ENCODE measurements at regions not wholly inside any gene's neighbourhood (a gene's known extent, or its start where the extent isn't known, plus 50 kb on each side); places are given as distances from the start of the nearest gene placed in this dataset.

GRCh38 chr15:60137711-60138396 lies 133.7 kb downstream of the FOXB1 start:
- no peak for TF ChIP-seq POLR2AphosphoS5 (IDR thresholded peaks at IDR 0.05)
- TF ChIP-seq CTCF (IDR thresholded peaks at IDR 0.05), result no peak
- TF ChIP-seq POLR2A (IDR thresholded peaks at IDR 0.05), result no peak

All from breast epithelium (tissue), 3 donors.